Trophoblast cell (in vitro differentiated cells and primary cell): ENCODE measurements at regions not wholly inside any gene's neighbourhood (a gene's known extent, or its start where the extent isn't known, plus 50 kb on each side); places are given as distances from the start of the nearest gene placed in this dataset.
"Not testable (repeated sequence)": the region's sequence is repeated elsewhere in the genome, so short reads cannot be mapped to it uniquely, and the experiment has no call there.

Experiments used
- DNase-seq, 2 donors: peaks; one replicate each; pipeline ENCODE4 v3.0.0-alpha.2; 2016
- H2AFZ ChIP-seq: 2 replicates; pipeline ENCODE4 v1.6.1; 2013; ENCODE audit warnings: low read length, moderate library complexity, mild to moderate bottlenecking; ENCODE audit not compliant: insufficient read depth, poor library complexity
- H2AK5ac ChIP-seq: 2 replicates; pipeline ENCODE4 v1.6.1; 2013; ENCODE audit warnings: mild to moderate bottlenecking, low read length
- H2BK120ac ChIP-seq: 2 replicates; pipeline ENCODE4 v1.6.1; 2013; ENCODE audit warnings: low read length, mild to moderate bottlenecking, moderate library complexity; ENCODE audit not compliant: insufficient read depth, poor library complexity
- H2BK12ac ChIP-seq: 2 replicates; pipeline ENCODE4 v1.6.1; 2013; ENCODE audit warnings: mild to moderate bottlenecking, low read length, moderate library complexity
- H2BK5ac ChIP-seq: 2 replicates; pipeline ENCODE4 v1.6.1; 2013; ENCODE audit warnings: low read length, low read depth, moderate library complexity, mild to moderate bottlenecking; ENCODE audit not compliant: poor library complexity
- H3K14ac ChIP-seq: 2 replicates; pipeline ENCODE4 v1.6.1; 2013; ENCODE audit warnings: mild to moderate bottlenecking, low read length
- H3K18ac ChIP-seq: 2 replicates; pipeline ENCODE4 v1.6.1; 2013; ENCODE audit warnings: mild to moderate bottlenecking, low read length
- H3K23ac ChIP-seq: 2 replicates; pipeline ENCODE4 v1.6.1; 2013; ENCODE audit warnings: low read length
- H3K27ac ChIP-seq: 2 replicates; pipeline ENCODE4 v1.5.1; 2013; ENCODE audit warnings: low read depth, mild to moderate bottlenecking, inconsistent platforms, low read length, moderate library complexity
- H3K27me3 ChIP-seq: 2 replicates; pipeline ENCODE4 v1.6.1; 2013; ENCODE audit warnings: inconsistent platforms, mild to moderate bottlenecking, low read length, moderate library complexity; ENCODE audit not compliant: insufficient read depth
- H3K36me3 ChIP-seq, 2 experiments: 1 replicate in 1 of 2; 2 replicates in 1 of 2; pipeline ENCODE4 v1.6.1; 2013; ENCODE audit warnings: low read length in 2 of 2, mild to moderate bottlenecking in 2 of 2, moderate library complexity in 1 of 2; ENCODE audit not compliant: insufficient read depth in 2 of 2, control insufficient read depth in 1 of 2
- H3K4ac ChIP-seq: 2 replicates; pipeline ENCODE4 v1.6.1; 2013; ENCODE audit warnings: low read depth, mild to moderate bottlenecking, low read length, moderate library complexity
- H3K4me1 ChIP-seq, 2 experiments: 1 replicate in 1 of 2; 2 replicates in 1 of 2; pipeline ENCODE4 v1.6.1; 2013; ENCODE audit warnings: low read length in 2 of 2, mild to moderate bottlenecking in 2 of 2, moderate library complexity in 1 of 2; ENCODE audit not compliant: insufficient read depth in 2 of 2, control insufficient read depth in 1 of 2
- H3K4me2 ChIP-seq: 2 replicates; pipeline ENCODE4 v1.6.1; 2013; ENCODE audit warnings: inconsistent platforms, mild to moderate bottlenecking, low read length, moderate library complexity
- H3K4me3 ChIP-seq: 2 replicates; pipeline ENCODE4 v1.5.1; 2013; ENCODE audit warnings: mild to moderate bottlenecking, low read depth, low read length, inconsistent platforms
- H3K79me1 ChIP-seq: one replicate; pipeline ENCODE4 v1.6.1; 2013; ENCODE audit warnings: low read length
- H3K79me2 ChIP-seq: 2 replicates; pipeline ENCODE4 v1.6.1; 2013; ENCODE audit warnings: low read length, mild to moderate bottlenecking; ENCODE audit not compliant: control insufficient read depth, insufficient read depth, poor library complexity
- H3K9ac ChIP-seq: 2 replicates; pipeline ENCODE4 v1.6.1; 2013; ENCODE audit warnings: mild to moderate bottlenecking, low read length
- H3K9me3 ChIP-seq: 2 replicates; pipeline ENCODE4 v1.6.1; 2013; ENCODE audit warnings: low read depth, mild to moderate bottlenecking, control low read depth, inconsistent platforms, low read length; ENCODE audit not compliant: insufficient read depth
- H4K12ac ChIP-seq: 2 replicates; pipeline ENCODE4 v1.6.1; 2013; ENCODE audit warnings: low read depth, mild to moderate bottlenecking, low read length, moderate library complexity
- H4K8ac ChIP-seq: 2 replicates; pipeline ENCODE4 v1.6.1; 2013; ENCODE audit warnings: low read depth, mild to moderate bottlenecking, low read length, moderate library complexity
- H4K91ac ChIP-seq: one replicate; pipeline ENCODE4 v1.6.1; 2013; ENCODE audit warnings: low read depth, mild to moderate bottlenecking, low read length, moderate library complexity
- WGBS: extraction: QIAGEN DNeasy Blood & Tissue Kit; methylation state at CpG from one replicate; pipeline ENCODE4 v1.1.7; 2013; ENCODE audit warnings: missing lambda C conversion rate; ENCODE audit not compliant: insufficient read length, insufficient coverage; ENCODE audit errors: extremely low coverage; 5-methylcytosine and 5-hydroxymethylcytosine counted together

DNA sequence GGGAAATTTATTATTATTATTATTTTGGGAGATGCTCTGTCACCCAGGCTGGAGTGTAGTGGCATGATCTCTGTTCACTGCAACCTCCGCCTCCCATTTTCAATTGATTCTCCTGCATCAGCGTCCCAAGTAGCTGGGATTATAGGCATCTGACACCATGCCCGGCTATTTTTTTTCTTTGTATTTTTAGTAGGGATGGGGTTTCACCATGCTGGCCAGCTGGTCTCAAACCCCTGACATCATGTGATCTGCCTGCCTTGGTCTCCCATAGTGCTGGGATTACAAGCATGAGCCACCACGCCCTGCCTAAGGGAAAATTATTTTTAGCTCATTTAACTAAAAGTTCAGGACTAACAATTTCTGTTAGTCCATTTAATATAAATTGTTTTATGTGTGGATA lies 109.2 kb upstream of the SESTD1 start:
- Histone ChIP-seq H3K27me3 (no peaks in the 10 kb centered on the region), H3K79me2 (no peaks in the 10 kb centered on the region), H3K14ac (no peak overlapping the region), H3K4ac (no peak overlapping the region), H3K18ac (no peak overlapping the region), H4K8ac (no peak overlapping the region), H3K4me1 (no peaks in the 10 kb centered on the region), H2AFZ (no peak overlapping the region), H3K9me3 (no peaks in the 10 kb centered on the region), H2BK12ac (no peak overlapping the region), H4K12ac (no peak overlapping the region), H2AK5ac (no peak overlapping the region), H3K4me3 (no peak overlapping the region), H4K91ac (no peak overlapping the region), H3K79me1 (no peaks in the 10 kb centered on the region), H3K36me3 (no peaks in the 10 kb centered on the region), H3K9ac (no peak overlapping the region), H3K4me2 (no peak overlapping the region), H2BK120ac (no peak overlapping the region), H3K27ac (no peak overlapping the region), H2BK5ac (no peak overlapping the region), H3K23ac (no peak overlapping the region)
- WGBS, result no CpG with 5 or more reads among the region's 4 CpGs
- no peak for DNase-seq

DNA sequence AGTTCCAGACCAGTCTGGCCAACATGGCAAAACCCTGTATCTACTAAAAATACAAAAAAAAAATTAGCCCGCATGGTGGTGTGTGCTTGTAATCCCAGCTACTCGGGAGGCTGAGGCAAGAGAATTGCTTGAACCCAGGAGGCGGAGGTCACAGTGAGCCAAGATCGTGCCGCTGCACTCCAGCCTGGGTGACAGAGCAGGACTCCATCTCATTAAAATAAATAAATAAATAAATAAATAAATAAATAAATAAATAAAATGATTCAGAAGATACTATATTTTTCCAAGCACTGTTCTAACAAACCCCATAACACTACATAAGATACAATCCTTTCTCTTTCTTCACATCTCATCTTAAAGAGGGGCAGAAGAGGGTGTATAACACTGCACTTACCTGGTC lies 100.9 kb upstream of the SESTD1 start:
- not testable (repeated sequence) for H3K4me3 ChIP-seq, H3K4me2 ChIP-seq, H3K79me2 ChIP-seq, H2BK5ac ChIP-seq, H2AFZ ChIP-seq, H3K4me1 ChIP-seq, H3K23ac ChIP-seq, H4K8ac ChIP-seq, H3K14ac ChIP-seq, H3K9me3 ChIP-seq, H2AK5ac ChIP-seq, H3K36me3 ChIP-seq, DNase-seq, H2BK120ac ChIP-seq, H3K79me1 ChIP-seq, H2BK12ac ChIP-seq, H3K4ac ChIP-seq, H3K27ac ChIP-seq, H3K27me3 ChIP-seq, H3K9ac ChIP-seq, H4K91ac ChIP-seq, H4K12ac ChIP-seq, H3K18ac ChIP-seq
- no CpG with 5 or more reads among the region's 5 CpGs for WGBS

DNA sequence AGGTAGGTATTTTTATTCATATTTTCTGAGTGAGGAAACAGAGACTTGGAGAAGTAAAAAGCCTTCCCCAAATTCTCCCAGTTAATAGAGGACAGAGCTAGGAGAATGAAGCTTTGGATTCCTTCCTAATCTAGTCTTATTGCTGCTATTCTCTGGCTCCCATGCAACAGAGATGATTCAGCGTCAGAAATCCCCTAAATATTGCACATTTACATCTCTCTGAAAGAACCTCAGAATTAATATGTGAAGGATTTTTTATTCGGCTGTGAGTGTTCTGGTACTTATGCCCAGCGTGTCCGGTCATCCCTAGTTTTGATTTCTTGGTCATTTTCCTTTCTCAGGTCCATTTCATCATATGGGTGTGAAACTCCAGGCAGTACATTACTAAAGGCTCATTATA lies 91.2 kb upstream of the SESTD1 start:
- Histone ChIP-seq H3K18ac (no peak overlapping the region), H2BK5ac (no peak overlapping the region), H3K14ac (no peak overlapping the region), H3K4me2 (no peak overlapping the region), H3K4me3 (no peak overlapping the region), H3K27me3 (no peaks in the 10 kb centered on the region), H3K23ac (no peak overlapping the region), H3K36me3 (no peaks in the 10 kb centered on the region), H4K91ac (no peak overlapping the region), H4K12ac (no peak overlapping the region), H3K9ac (no peak overlapping the region), H3K4me1 (no peaks in the 10 kb centered on the region), H2AK5ac (no peak overlapping the region), H2BK120ac (no peak overlapping the region), H4K8ac (no peak overlapping the region), H3K4ac (no peak overlapping the region), H2BK12ac (no peak overlapping the region), H3K79me2 (no peaks in the 10 kb centered on the region), H3K79me1 (no peaks in the 10 kb centered on the region), H3K9me3 (no peaks in the 10 kb centered on the region), H3K27ac (no peak overlapping the region), H2AFZ (no peak overlapping the region)
- WGBS, result no CpG with 5 or more reads among the region's 4 CpGs
- DNase-seq, result no peak

DNA sequence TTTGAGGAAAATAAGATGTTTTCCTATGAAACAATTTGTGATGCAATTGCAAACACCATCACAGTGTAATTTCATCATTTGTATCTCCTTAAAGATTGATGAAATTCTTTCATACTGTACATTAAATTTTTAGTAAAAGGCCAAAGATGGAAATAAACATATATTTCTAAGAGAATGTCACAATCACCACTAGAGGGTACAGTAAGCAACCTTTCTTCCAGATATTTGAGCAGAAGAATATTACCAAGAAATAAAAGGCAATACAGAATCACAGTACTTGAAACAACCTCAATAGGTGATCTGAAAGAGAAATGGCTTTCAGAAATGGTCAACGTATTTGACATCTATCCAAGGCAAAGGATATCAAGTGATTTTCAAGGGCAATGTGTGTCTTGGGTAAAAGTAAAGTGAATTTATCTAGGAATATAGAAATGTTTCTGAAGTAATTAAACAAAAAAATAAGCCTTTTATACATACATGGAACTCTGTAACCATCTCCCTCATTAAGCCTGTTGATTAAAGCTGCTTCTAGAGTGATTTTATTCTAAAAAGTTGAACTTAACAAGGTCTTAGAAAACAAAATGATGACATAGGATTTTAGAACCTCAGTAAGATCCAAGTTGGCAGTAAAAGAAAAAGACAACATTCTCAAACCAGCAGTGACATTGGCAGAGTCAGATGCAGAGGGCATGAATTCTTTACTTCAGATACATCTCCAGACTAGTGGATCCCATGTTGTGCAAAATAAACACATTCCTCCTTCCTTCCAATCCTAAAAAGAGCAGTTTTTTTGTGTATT lies 90.3 kb upstream of the SESTD1 start:
- no peak overlapping the region for H4K8ac ChIP-seq
- H2BK120ac ChIP-seq, result no peak overlapping the region
- no peak overlapping the region for H2BK12ac ChIP-seq
- no peaks in the 10 kb centered on the region for H3K9me3 ChIP-seq
- H4K12ac ChIP-seq, result no peak overlapping the region
- no peaks in the 10 kb centered on the region for H3K27me3 ChIP-seq
- no peaks in the 10 kb centered on the region for H3K4me1 ChIP-seq
- no peaks in the 10 kb centered on the region for H3K79me2 ChIP-seq
- no peak overlapping the region for H2BK5ac ChIP-seq
- no peak overlapping the region for H3K4me2 ChIP-seq
- no peaks in the 10 kb centered on the region for H3K36me3 ChIP-seq
- H3K23ac ChIP-seq, result no peak overlapping the region
- DNase-seq, result peak in 1 of 2 donors; percentile 21
- H2AFZ ChIP-seq, result no peak overlapping the region
- H4K91ac ChIP-seq, result no peak overlapping the region
- H3K4me3 ChIP-seq, result no peak overlapping the region
- no CpG with 5 or more reads among the region's 1 CpG for WGBS
- no peaks in the 10 kb centered on the region for H3K79me1 ChIP-seq
- no peak overlapping the region for H2AK5ac ChIP-seq
- H3K27ac ChIP-seq, result no peak overlapping the region
- no peak overlapping the region for H3K18ac ChIP-seq
- no peak overlapping the region for H3K14ac ChIP-seq
- no peak overlapping the region for H3K4ac ChIP-seq
- no peak overlapping the region for H3K9ac ChIP-seq
